ENCODE measurements at regions not wholly inside any gene's neighbourhood (a gene's known extent, or its start where the extent isn't known, plus 50 kb on each side); places are given as distances from the start of the nearest gene placed in this dataset.

- intact Hi-C loops (cut with DNase I), result no loop called here
- Histone ChIP-seq H3K27me3 (ENCODE audit: low read depth) (no peaks in the 10 kb centered on the region), H3K36me3 (no peaks in the 10 kb centered on the region), H3K9me3 (no peaks in the 10 kb centered on the region), H3K4me3 (no peak overlapping the region), H3K27ac (no peak overlapping the region), H3K4me1 (no peaks in the 10 kb centered on the region)
- no peak for ATAC-seq
- no peak for DNase-seq
- TF ChIP-seq, protein P1, sequence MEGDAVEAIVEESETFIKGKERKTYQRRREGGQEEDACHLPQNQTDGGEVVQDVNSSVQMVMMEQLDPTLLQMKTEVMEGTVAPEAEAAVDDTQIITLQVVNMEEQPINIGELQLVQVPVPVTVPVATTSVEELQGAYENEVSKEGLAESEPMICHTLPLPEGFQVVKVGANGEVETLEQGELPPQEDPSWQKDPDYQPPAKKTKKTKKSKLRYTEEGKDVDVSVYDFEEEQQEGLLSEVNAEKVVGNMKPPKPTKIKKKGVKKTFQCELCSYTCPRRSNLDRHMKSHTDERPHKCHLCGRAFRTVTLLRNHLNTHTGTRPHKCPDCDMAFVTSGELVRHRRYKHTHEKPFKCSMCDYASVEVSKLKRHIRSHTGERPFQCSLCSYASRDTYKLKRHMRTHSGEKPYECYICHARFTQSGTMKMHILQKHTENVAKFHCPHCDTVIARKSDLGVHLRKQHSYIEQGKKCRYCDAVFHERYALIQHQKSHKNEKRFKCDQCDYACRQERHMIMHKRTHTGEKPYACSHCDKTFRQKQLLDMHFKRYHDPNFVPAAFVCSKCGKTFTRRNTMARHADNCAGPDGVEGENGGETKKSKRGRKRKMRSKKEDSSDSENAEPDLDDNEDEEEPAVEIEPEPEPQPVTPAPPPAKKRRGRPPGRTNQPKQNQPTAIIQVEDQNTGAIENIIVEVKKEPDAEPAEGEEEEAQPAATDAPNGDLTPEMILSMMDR (IDR thresholded peaks at IDR 0.05), result no peak
Observed at GRCh38 chr13:65868884-65869283, 1361.3 kb downstream of the PCDH9 start.

GRCh38 chr13:65868099-65868498 lies 1362.0 kb downstream of the PCDH9 start:
- Histone ChIP-seq H3K27ac (no peak overlapping the region), H3K4me3 (no peak overlapping the region), H3K9me3 (no peaks in the 10 kb centered on the region), H3K27me3 (ENCODE audit: low read depth) (no peaks in the 10 kb centered on the region), H3K4me1 (no peaks in the 10 kb centered on the region), H3K36me3 (no peaks in the 10 kb centered on the region)
- no peak for ATAC-seq
- TF ChIP-seq, protein P1 (IDR thresholded peaks at IDR 0.05), result no peak
- intact Hi-C loops (cut with DNase I), result no loop called here
- no peak for DNase-seq

- intact Hi-C loops (cut with DNase I), result no loop called here
- Histone ChIP-seq H3K9me3 (no peaks in the 10 kb centered on the region), H3K27ac (no peak overlapping the region), H3K27me3 (ENCODE audit: low read depth) (no peaks in the 10 kb centered on the region), H3K4me1 (no peaks in the 10 kb centered on the region), H3K4me3 (no peak overlapping the region), H3K36me3 (no peaks in the 10 kb centered on the region)
- ATAC-seq (no peak), DNase-seq (no peak)
- TF ChIP-seq, protein P1 (IDR thresholded peaks at IDR 0.05), result no peak
Observed at GRCh38 chr13:65866138-65866537, 1364.0 kb downstream of the PCDH9 start.

GRCh38 chr13:65865206-65865605 lies 1364.9 kb downstream of the PCDH9 start:
- ATAC-seq (no peak), DNase-seq (no peak)
- Histone ChIP-seq H3K27me3 (ENCODE audit: low read depth) (no peaks in the 10 kb centered on the region), H3K9me3 (no peaks in the 10 kb centered on the region), H3K4me1 (no peaks in the 10 kb centered on the region), H3K27ac (no peak overlapping the region), H3K36me3 (no peaks in the 10 kb centered on the region), H3K4me3 (no peak overlapping the region)
- TF ChIP-seq, protein P1 (IDR thresholded peaks at IDR 0.05), result no peak
- intact Hi-C loops (cut with DNase I), result no loop called here

DNA sequence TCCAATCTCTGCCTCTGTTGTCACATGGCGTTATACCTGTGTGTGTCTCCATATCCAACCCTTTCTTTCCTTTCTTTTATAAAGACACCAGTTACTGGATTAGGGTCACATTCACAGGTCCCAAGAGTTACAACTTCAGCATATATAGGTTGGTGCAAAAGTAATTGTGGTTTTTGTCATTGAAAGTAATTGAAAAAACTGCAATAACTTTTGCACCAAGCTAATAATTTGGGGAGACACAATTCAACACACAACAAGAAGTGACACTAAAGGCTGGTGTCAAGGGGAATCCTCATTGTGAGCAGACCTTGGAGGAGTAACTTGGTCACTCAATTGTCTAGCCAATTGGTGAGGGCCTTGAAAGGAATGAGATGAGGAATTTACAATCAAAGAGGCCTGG lies 1366.1 kb downstream of the PCDH9 start:
- intact Hi-C loops (cut with DNase I), result no loop called here
- DNase-seq, result no peak
- no peaks in the 10 kb centered on the region for H3K4me1 ChIP-seq
- no peak overlapping the region for H3K4me3 ChIP-seq
- H3K27me3 ChIP-seq (ENCODE audit: low read depth), result no peaks in the 10 kb centered on the region
- H3K9me3 ChIP-seq, result no peaks in the 10 kb centered on the region
- TF ChIP-seq, protein P1 (IDR thresholded peaks at IDR 0.05), result no peak
- no peak for ATAC-seq
- no peak overlapping the region for H3K27ac ChIP-seq
- H3K36me3 ChIP-seq, result no peaks in the 10 kb centered on the region

- ATAC-seq (no peak), DNase-seq (no peak)
- Histone ChIP-seq H3K27me3 (ENCODE audit: low read depth) (no peaks in the 10 kb centered on the region), H3K9me3 (no peaks in the 10 kb centered on the region), H3K36me3 (no peaks in the 10 kb centered on the region), H3K27ac (no peak overlapping the region), H3K4me3 (no peak overlapping the region), H3K4me1 (no peaks in the 10 kb centered on the region)
- TF ChIP-seq, protein P1 (IDR thresholded peaks at IDR 0.05), result no peak
- intact Hi-C loops (cut with DNase I), result no loop called here
Observed at GRCh38 chr13:65860306-65860705, 1369.8 kb downstream of the PCDH9 start.

Measured in lower lobe of right lung (tissue), 2 donors.